Right atrium auricular region (tissue), 2 donors: ENCODE measurements at regions not wholly inside any gene's neighbourhood (a gene's known extent, or its start where the extent isn't known, plus 50 kb on each side); places are given as distances from the start of the nearest gene placed in this dataset.
"Not testable (repeated sequence)": the region's sequence is repeated elsewhere in the genome, so short reads cannot be mapped to it uniquely, and the experiment has no call there.

Source experiments
- DNase-seq: peaks from one replicate; pipeline ENCODE4 v3.0.0-alpha.2; 2019; ENCODE audit warnings: low spot score
- H3K27ac ChIP-seq, 2 donors: fragments of 200-600 bp; sonication (generic); 1 replicate in 1 of 2; 2 replicates in 1 of 2; pipeline ENCODE4 v1.5.1; 2016 to 2019
- H3K27me3 ChIP-seq, 2 donors: fragments of 200-600 bp; sonication (generic); one replicate each; pipeline versions ENCODE4 v1.5.1 to v1.6.0; 2017 to 2019
- H3K36me3 ChIP-seq: fragments of 200-600 bp; sonication (generic); one replicate; pipeline ENCODE4 v1.5.1; 2016
- H3K4me1 ChIP-seq, 2 donors: fragments of 200-600 bp; sonication (generic); one replicate each; pipeline versions ENCODE4 v1.5.1 to v1.6.0; 2017 to 2019
- H3K4me3 ChIP-seq, 2 donors: fragments of 200-600 bp; sonication (generic); 1 replicate in 1 of 2; 2 replicates in 1 of 2; pipeline ENCODE4 v1.5.1; 2017 to 2019; ENCODE audit warnings: mild to moderate bottlenecking in 1 of 2, moderate library complexity in 1 of 2
- H3K9me3 ChIP-seq, 2 donors: fragments of 200-600 bp; sonication (generic); one replicate each; pipeline ENCODE4 v1.5.1; 2019
- TF ChIP-seq, protein P1 (sequence below), 2 donors: fragments of 200-600 bp; sonication (generic); IDR thresholded peaks; one replicate each; pipeline ENCODE4 v1.5.1; 2019; ENCODE audit warnings: antibody characterized with exemption in 2 of 2

DNA sequence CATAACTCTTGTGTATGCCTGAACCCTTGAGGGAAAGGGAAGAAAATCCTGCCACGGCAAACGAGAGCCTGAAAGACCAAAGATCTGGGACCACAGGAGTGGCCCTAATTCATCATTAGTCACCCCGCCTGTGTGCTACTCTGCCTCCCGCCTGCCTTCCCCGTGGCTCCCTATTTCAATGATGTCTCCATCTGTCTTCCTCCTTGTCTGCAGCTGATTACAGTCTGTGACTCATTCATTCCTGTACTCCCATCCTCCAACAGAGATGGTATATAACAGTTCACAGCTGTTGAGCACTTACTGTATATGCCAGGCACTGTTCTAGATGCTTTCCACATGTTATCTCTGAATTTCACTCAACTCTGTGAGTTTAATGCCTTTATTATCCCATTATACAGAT lies 96.6 kb downstream of the SEC16B start:
- no peak for DNase-seq
- TF ChIP-seq, protein P1, sequence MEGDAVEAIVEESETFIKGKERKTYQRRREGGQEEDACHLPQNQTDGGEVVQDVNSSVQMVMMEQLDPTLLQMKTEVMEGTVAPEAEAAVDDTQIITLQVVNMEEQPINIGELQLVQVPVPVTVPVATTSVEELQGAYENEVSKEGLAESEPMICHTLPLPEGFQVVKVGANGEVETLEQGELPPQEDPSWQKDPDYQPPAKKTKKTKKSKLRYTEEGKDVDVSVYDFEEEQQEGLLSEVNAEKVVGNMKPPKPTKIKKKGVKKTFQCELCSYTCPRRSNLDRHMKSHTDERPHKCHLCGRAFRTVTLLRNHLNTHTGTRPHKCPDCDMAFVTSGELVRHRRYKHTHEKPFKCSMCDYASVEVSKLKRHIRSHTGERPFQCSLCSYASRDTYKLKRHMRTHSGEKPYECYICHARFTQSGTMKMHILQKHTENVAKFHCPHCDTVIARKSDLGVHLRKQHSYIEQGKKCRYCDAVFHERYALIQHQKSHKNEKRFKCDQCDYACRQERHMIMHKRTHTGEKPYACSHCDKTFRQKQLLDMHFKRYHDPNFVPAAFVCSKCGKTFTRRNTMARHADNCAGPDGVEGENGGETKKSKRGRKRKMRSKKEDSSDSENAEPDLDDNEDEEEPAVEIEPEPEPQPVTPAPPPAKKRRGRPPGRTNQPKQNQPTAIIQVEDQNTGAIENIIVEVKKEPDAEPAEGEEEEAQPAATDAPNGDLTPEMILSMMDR (IDR thresholded peaks at IDR 0.05) = no peak
- H3K4me1 ChIP-seq = no peaks in the 10 kb centered on the region

DNA sequence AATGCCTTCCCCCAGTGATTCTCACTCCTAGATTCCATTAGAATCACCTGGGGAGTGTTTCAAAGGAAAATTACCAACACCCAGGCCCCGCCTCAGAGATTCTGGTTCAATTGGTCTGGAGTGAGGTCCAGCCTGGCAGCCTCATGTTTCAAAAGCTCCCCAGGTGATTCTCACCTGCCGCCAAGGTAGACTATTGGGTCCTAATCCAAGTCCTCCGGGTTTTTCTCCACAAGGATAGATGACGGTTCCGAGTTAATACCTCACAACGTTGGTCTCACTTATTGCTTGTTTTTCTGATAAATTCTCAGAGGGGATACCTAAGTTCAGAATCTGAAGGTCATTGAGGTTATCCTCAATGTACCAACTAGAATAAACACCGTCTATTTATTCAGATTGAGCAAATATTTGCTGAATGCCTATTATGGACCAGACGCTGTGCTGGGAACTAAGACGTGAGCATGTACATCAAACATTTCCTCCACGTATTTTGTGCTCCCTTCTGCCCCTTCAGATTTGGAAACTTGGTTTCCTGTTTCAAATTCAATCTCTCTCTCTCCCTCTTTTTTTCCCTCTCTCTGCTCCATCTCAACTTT lies 97.5 kb downstream of the SEC16B start:
- no peak overlapping the region for H3K4me3 ChIP-seq
- no peak overlapping the region for H3K27ac ChIP-seq
- TF ChIP-seq, protein P1 (IDR thresholded peaks at IDR 0.05) = no peak
- DNase-seq = no peak
- no peaks in the 10 kb centered on the region for H3K36me3 ChIP-seq
- no peaks in the 10 kb centered on the region for H3K27me3 ChIP-seq
- no peaks in the 10 kb centered on the region for H3K9me3 ChIP-seq
- no peaks in the 10 kb centered on the region for H3K4me1 ChIP-seq

More for the DNA sequence above, 96.6 kb downstream of the SEC16B start:
- Histone ChIP-seq H3K27me3 (no peaks in the 10 kb centered on the region), H3K36me3 (no peaks in the 10 kb centered on the region), H3K27ac (no peak overlapping the region), H3K4me3 (no peak overlapping the region), H3K9me3 (no peaks in the 10 kb centered on the region)

DNA sequence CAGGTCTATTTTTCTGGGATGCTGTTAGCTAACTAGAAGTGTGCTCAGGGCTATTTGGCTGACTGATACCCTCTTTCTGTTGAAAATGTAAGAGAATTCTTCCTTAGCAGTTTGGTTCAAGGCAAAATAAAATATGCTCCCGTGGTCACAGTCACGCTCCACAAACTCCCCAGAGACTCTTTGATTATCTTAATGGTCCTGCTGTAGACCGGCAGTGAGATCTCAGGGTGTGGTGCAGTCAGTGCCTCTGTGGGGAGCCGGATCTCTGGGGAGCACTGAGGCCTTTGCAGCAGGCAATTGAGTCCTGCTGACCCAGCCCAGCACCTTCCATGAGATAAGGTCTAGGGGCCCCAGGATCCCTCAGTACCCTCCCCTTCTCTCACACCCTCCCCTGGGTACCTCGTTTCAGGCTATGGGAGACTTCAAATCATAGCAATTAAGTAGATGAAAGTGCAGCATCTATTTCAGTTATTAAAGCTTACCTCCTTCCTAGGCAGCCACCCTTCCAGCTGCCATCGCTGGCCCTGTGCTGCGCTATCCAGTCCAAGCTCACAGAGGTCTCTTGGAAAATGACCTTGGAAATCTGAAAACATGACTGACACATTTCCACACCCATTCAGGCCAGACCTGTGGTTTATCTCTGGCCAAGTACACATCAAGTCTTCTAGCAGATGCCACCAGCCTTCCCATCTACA lies 98.1 kb downstream of the SEC16B start:
- Histone ChIP-seq H3K27ac (no peak overlapping the region), H3K4me1 (no peaks in the 10 kb centered on the region), H3K9me3 (no peaks in the 10 kb centered on the region), H3K27me3 (no peaks in the 10 kb centered on the region), H3K4me3 (no peak overlapping the region), H3K36me3 (no peaks in the 10 kb centered on the region)
- TF ChIP-seq, protein P1 (IDR thresholded peaks at IDR 0.05) = no peak
- DNase-seq = no peak

DNA sequence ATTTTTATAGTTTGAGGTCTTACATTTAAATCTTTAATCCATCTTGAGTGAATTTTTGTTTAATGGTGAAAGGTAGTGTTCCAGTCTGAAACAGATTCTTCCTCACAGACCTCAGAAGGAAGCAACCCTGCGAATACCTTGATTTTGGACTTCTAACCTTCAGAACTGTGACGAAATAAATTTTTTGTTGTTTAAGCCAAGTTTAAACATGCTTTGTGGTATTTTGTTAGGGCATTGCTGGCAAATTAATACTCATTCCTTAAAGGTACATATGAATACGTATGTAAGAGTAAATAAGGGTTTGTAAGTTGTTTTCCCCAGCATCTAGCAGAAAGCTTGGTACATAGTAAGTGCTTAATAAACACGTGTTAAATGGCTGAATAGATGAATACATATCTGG lies 100.3 kb downstream of the SEC16B start:
- Histone ChIP-seq H3K36me3 (no peaks in the 10 kb centered on the region), H3K4me1 (no peaks in the 10 kb centered on the region), H3K27me3 (no peaks in the 10 kb centered on the region), H3K9me3 (no peaks in the 10 kb centered on the region), H3K27ac (no peak overlapping the region), H3K4me3 (no peak overlapping the region)
- no peak for DNase-seq
- TF ChIP-seq, protein P1 (IDR thresholded peaks at IDR 0.05) = no peak

DNA sequence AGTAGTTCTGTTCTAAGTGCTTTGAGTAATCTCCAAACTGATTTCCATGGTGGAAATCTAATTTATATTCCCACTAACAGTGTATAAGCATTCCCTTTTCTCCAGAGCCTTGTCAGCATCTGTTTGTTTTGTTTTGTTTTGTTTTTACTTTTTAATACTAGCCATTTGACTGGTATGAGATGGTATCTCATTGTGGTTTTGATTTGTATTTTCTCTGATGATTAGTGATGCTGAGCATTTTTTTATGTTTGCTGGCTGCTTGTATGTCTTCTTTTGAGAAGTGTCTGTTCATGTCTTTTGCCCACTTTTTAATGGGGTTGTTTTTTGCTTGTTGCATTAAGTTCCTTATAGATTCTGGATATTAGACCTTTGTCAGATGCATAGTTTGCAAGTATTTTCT lies 100.8 kb downstream of the SEC16B start:
- H3K36me3 ChIP-seq, H3K4me1 ChIP-seq: not testable (repeated sequence)

DNA sequence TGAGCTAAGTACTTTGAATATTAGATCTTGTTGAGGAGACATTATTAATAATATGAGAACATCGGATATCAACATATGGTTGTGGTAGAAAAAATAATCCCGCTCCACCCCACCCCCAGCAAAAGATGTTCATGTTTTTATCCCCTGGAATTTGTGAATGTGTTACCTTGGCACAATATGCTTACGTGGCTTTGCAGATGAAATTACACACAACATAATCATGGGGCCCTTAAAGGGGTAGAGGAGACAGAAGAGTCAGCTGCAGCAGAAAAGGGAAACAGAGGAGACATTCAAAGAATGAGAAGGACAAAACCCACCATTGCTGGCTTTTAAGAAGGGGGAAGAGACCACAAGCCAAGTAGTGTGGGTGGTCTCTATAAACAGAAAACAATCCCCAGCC lies 104.1 kb downstream of the SEC16B start:
- no peaks in the 10 kb centered on the region for H3K9me3 ChIP-seq
- H3K36me3 ChIP-seq = no peaks in the 10 kb centered on the region
- no peaks in the 10 kb centered on the region for H3K27me3 ChIP-seq
- TF ChIP-seq, protein P1 (IDR thresholded peaks at IDR 0.05) = no peak
- no peak overlapping the region for H3K27ac ChIP-seq
- no peak overlapping the region for H3K4me3 ChIP-seq
- no peaks in the 10 kb centered on the region for H3K4me1 ChIP-seq
- no peak for DNase-seq

More for the DNA sequence above, 100.8 kb downstream of the SEC16B start:
- H3K4me3 ChIP-seq, DNase-seq, H3K9me3 ChIP-seq, H3K27ac ChIP-seq, H3K27me3 ChIP-seq: not testable (repeated sequence)
